Gastroesophageal sphincter (tissue), 3 donors: ENCODE measurements at regions not wholly inside any gene's neighbourhood (a gene's known extent, or its start where the extent isn't known, plus 50 kb on each side); places are given as distances from the start of the nearest gene placed in this dataset.

Source experiments
- EP300 ChIP-seq: sonication (generic); formaldehyde crosslinking; IDR thresholded peaks from one replicate; pipeline ENCODE4 v1.6.1; 2017; ENCODE audit warnings: antibody characterized with exemption, mild to moderate bottlenecking
- POLR2AphosphoS5 ChIP-seq: sonication (generic); formaldehyde crosslinking; IDR thresholded peaks from one replicate; pipeline ENCODE4 v1.6.1; 2017; ENCODE audit warnings: antibody characterized with exemption
- TF ChIP-seq, protein P1 (sequence below), 4 experiments: fragments of 200-600 bp in 2 of 4; fragments of 450-650 bp in 2 of 4; sonication (generic) in 1 of 4; IDR thresholded peaks; one replicate each; pipeline ENCODE4 v1.5.1; 2017 to 2019; ENCODE audit warnings: antibody characterized with exemption in 4 of 4, mild to moderate bottlenecking in 2 of 4, moderate library complexity in 2 of 4

GRCh38 chr10:3339531-3339950 lies 167.0 kb upstream of the PITRM1 start:
- TF ChIP-seq, protein P1, sequence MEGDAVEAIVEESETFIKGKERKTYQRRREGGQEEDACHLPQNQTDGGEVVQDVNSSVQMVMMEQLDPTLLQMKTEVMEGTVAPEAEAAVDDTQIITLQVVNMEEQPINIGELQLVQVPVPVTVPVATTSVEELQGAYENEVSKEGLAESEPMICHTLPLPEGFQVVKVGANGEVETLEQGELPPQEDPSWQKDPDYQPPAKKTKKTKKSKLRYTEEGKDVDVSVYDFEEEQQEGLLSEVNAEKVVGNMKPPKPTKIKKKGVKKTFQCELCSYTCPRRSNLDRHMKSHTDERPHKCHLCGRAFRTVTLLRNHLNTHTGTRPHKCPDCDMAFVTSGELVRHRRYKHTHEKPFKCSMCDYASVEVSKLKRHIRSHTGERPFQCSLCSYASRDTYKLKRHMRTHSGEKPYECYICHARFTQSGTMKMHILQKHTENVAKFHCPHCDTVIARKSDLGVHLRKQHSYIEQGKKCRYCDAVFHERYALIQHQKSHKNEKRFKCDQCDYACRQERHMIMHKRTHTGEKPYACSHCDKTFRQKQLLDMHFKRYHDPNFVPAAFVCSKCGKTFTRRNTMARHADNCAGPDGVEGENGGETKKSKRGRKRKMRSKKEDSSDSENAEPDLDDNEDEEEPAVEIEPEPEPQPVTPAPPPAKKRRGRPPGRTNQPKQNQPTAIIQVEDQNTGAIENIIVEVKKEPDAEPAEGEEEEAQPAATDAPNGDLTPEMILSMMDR (IDR thresholded peaks at IDR 0.05), result no peak
- no peak for TF ChIP-seq EP300
- TF ChIP-seq POLR2AphosphoS5, result no peak
